H1 (cell line): ENCODE measurements at regions not wholly inside any gene's neighbourhood (a gene's known extent, or its start where the extent isn't known, plus 50 kb on each side); places are given as distances from the start of the nearest gene placed in this dataset.

Source experiments
- KDM4A ChIP-seq: IDR thresholded peaks from one replicate; pipeline ENCODE4 v1.7.1; 2012; ENCODE audit warnings: low read depth, mild to moderate bottlenecking, moderate library complexity, low read length, inconsistent platforms; ENCODE audit not compliant: severe bottlenecking
- MAFK ChIP-seq: IDR thresholded peaks from 2 replicates; pipeline ENCODE4 v1.6.1; 2012; ENCODE audit warnings: low read depth, mild to moderate bottlenecking, improper control_type of control experiment, low read length
- NRF1 ChIP-seq: IDR thresholded peaks from 2 replicates; pipeline ENCODE4 v1.6.1; 2011; ENCODE audit warnings: mild to moderate bottlenecking, low read depth, low read length, improper control_type of control experiment
- PHF8 ChIP-seq: fragments of 200-600 bp; sonication (generic); conservative IDR thresholded peaks from 2 replicates; pipeline ENCODE4 v1.7.1; 2012; ENCODE audit warnings: low read depth, mild to moderate bottlenecking, inconsistent platforms, low read length, moderate library complexity
- SRF ChIP-seq: IDR thresholded peaks from 2 replicates; pipeline ENCODE4 v1.6.1; 2011; ENCODE audit warnings: mild to moderate bottlenecking, low read depth, low read length, moderate library complexity

GRCh38 chr3:147872568-147872967 lies 463.4 kb downstream of the ZIC1 start (continued):
- TF ChIP-seq SRF (no peak), PHF8 (no peak), NRF1 (no peak), KDM4A (no peak), MAFK (no peak)
